Parathyroid adenoma (tissue), 2 donors: ENCODE measurements at regions not wholly inside any gene's neighbourhood (a gene's known extent, or its start where the extent isn't known, plus 50 kb on each side); places are given as distances from the start of the nearest gene placed in this dataset.
A peak's percentile ranks its signal among the peaks of the same experiment; 100 is the strongest.

Experiments
- H2AFZ ChIP-seq: fragments of 300-600 bp; sonication (generic); one replicate; pipeline ENCODE4 v1.7.0; 2017; ENCODE audit warnings: antibody characterized with exemption, mild to moderate bottlenecking
- H3K27ac ChIP-seq: fragments of 300-600 bp; sonication (generic); one replicate; pipeline ENCODE4 v1.7.0; 2017
- H3K27me3 ChIP-seq: fragments of 300-600 bp; sonication (generic); one replicate; pipeline ENCODE4 v1.7.0; 2017; ENCODE audit warnings: low read length; ENCODE audit not compliant: control insufficient read depth, insufficient read depth
- H3K36me3 ChIP-seq: fragments of 300-600 bp; sonication (generic); one replicate; pipeline ENCODE4 v1.7.0; 2017; ENCODE audit warnings: low read length; ENCODE audit not compliant: control insufficient read depth, insufficient read depth
- H3K4me1 ChIP-seq: fragments of 300-600 bp; sonication (generic); one replicate; pipeline ENCODE4 v1.7.0; 2017; ENCODE audit warnings: control low read depth
- H3K4me2 ChIP-seq: fragments of 300-600 bp; sonication (generic); one replicate; pipeline ENCODE4 v1.7.0; 2017; ENCODE audit warnings: low read length
- H3K4me3 ChIP-seq: fragments of 300-600 bp; sonication (generic); one replicate; pipeline ENCODE4 v1.7.0; 2017; ENCODE audit warnings: low read depth, low read length
- H3K79me2 ChIP-seq: fragments of 300-600 bp; sonication (generic); one replicate; pipeline ENCODE4 v1.7.0; 2017; ENCODE audit warnings: control low read depth
- H3K9ac ChIP-seq: fragments of 300-600 bp; sonication (generic); one replicate; pipeline ENCODE4 v1.7.0; 2017; ENCODE audit warnings: mild to moderate bottlenecking
- H3K9me3 ChIP-seq: fragments of 300-600 bp; sonication (generic); one replicate; pipeline ENCODE4 v1.7.0; 2017; ENCODE audit warnings: low read length; ENCODE audit not compliant: control insufficient read depth
- CTCF ChIP-seq: fragments of 300-600 bp; sonication (generic); IDR thresholded peaks from one replicate; pipeline ENCODE4 v1.7.0; 2017; ENCODE audit warnings: antibody characterized with exemption, mild to moderate bottlenecking
- donor health status: primary hyperparathyroidism.

- Histone ChIP-seq H3K79me2 (no peaks in the 10 kb centered on the region), H3K9me3 (no peaks in the 10 kb centered on the region), H3K27ac (no peak overlapping the region), H3K27me3 (no peaks in the 10 kb centered on the region), H3K4me2 (no peak overlapping the region), H3K9ac (no peak overlapping the region), H3K4me1 (no peaks in the 10 kb centered on the region), H3K4me3 (no peak overlapping the region), H3K36me3 (no peaks in the 10 kb centered on the region), H2AFZ (no peak overlapping the region)
- no peak for TF ChIP-seq CTCF
These were observed 248.8 kb upstream of the ATP11B start for GRCh38 chr3:182544542-182544941.

GRCh38 chr3:182562274-182562673, 231.0 kb upstream of the ATP11B start:
- no peaks in the 10 kb centered on the region for H3K36me3 ChIP-seq
- H3K4me2 ChIP-seq: no peak overlapping the region
- H3K4me1 ChIP-seq: no peaks in the 10 kb centered on the region
- no peak for TF ChIP-seq CTCF
- no peak overlapping the region for H2AFZ ChIP-seq
- H3K9me3 ChIP-seq: no peaks in the 10 kb centered on the region
- no peak overlapping the region for H3K27ac ChIP-seq
- H3K27me3 ChIP-seq: no peaks in the 10 kb centered on the region
- H3K9ac ChIP-seq: no peak overlapping the region
- H3K4me3 ChIP-seq: no peak overlapping the region
- H3K79me2 ChIP-seq: no peaks in the 10 kb centered on the region

GRCh38 chr3:182565916-182566796, 227.1 kb upstream of the ATP11B start:
- Histone ChIP-seq H3K27me3 (no peaks in the 10 kb centered on the region), H3K36me3 (no peaks in the 10 kb centered on the region), H3K79me2 (no peaks in the 10 kb centered on the region), H3K9me3 (no peaks in the 10 kb centered on the region), H3K9ac (no peak overlapping the region), H2AFZ (peak overlapping the region; percentile 7), H3K27ac (no peak overlapping the region), H3K4me3 (no peak overlapping the region), H3K4me1 (peaks cover 4% of the 10 kb centered on the region), H3K4me2 (no peak overlapping the region)
- no peak for TF ChIP-seq CTCF

- Histone ChIP-seq H3K79me2 (no peaks in the 10 kb centered on the region), H2AFZ (peak overlapping the region; percentile 34), H3K4me1 (peaks cover 4% of the 10 kb centered on the region), H3K9ac (no peak overlapping the region), H3K27me3 (no peaks in the 10 kb centered on the region), H3K36me3 (no peaks in the 10 kb centered on the region), H3K4me2 (peak overlapping the region; percentile 37), H3K27ac (no peak overlapping the region), H3K9me3 (no peaks in the 10 kb centered on the region), H3K4me3 (no peak overlapping the region)
- TF ChIP-seq CTCF: no peak
These were observed 225.6 kb upstream of the ATP11B start for GRCh38 chr3:182567700-182568099.

GRCh38 chr3:182568261-182568660, 225.0 kb upstream of the ATP11B start:
- Histone ChIP-seq H3K79me2 (no peaks in the 10 kb centered on the region), H2AFZ (peak overlapping the region; percentile 34), H3K4me2 (no peak overlapping the region), H3K27ac (no peak overlapping the region), H3K9ac (no peak overlapping the region), H3K27me3 (no peaks in the 10 kb centered on the region), H3K9me3 (no peaks in the 10 kb centered on the region), H3K36me3 (no peaks in the 10 kb centered on the region), H3K4me3 (no peak overlapping the region), H3K4me1 (peaks cover 4% of the 10 kb centered on the region)
- no peak for TF ChIP-seq CTCF
